DMS53 treated with DMSO at 0.1 percent for 48 hours (cell line): ENCODE measurements at regions not wholly inside any gene's neighbourhood (a gene's known extent, or its start where the extent isn't known, plus 50 kb on each side); places are given as distances from the start of the nearest gene placed in this dataset.
"Not testable (repeated sequence)": the region's sequence is repeated elsewhere in the genome, so short reads cannot be mapped to it uniquely, and the experiment has no call there.

Experiments used
- DNase-seq: peaks from one replicate; lab custom pipeline; 2025; ENCODE audit not compliant: unreplicated experiment; lab: John Stamatoyannopoulos, UW

DNA sequence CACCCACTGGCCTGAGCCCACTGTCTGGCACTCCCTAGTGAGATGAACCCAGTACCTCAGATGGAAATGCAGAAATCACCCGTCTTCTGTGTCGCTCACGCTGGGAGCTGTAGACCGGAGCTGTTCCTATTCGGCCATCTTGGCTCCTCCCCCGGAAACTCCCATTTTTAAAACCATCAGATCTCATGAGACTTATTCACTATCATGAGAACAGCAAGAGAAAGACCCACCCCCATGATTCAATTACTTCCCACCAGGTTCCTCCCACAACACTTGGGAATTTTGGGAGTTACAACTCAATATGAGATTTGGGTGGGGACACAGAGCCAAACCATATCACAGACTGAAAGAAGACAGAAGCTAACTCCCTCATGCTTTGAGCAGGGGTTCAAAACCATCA lies 134.5 kb downstream of the SLC39A8 start:
- DNase-seq, result peak; percentile 23

DNA sequence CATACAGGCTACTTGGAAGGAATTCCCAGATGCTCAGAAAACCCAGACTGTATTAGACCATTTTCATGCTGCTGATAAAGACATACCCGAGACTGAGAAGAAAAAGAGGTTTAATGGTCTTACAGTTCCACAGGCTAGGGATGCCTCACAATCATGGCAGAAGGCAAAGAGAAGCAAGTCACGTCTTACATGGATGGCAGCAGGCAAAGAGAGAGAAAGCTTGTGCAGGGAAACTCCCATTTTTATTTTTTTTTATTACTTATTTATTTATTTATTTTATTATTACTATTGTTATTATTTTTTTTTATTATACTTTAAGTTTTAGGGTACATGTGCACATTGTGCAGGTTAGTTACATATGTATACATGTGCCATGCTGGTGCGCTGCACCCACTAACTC lies 140.6 kb downstream of the SLC39A8 start:
- DNase-seq, result not testable (repeated sequence)

DNA sequence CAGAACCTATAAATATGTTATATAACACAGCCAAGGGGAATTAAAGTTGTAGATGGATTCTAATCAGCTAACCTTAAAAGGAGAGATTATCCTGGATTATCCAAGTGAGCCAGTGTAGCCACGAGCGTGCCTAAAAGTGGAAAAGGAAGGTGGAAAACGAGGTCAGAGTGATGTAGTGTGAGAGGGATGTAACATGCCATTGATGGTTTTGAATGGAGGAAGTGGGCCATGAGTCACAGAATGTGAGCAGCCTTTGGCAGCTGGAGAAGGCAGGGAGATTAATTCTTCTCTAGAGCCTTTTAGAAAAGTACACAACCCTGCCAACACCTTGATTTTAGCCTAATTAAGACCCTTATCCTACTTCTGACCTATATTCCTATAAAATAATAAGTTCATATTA lies 149.1 kb downstream of the SLC39A8 start:
- peak; percentile 0 for DNase-seq

DNA sequence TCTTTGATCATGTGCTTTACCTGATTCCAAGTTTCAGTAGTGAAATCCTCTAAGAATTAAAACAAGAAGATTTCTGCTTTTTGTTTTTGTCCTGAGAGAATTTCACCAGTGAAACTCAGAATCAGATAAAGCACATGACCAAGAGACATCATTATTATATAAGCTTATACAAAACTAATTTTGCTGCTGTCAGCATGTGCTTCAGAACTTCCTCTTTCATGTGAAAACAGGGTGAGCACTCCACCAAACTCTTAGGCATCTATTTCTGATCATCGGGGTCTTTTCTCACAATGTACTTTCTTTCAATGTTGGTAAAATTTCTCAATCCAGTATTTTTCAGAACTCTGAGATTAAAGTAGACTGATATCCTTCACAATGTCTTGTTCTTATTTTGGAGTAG lies 152.1 kb downstream of the SLC39A8 start:
- no peak for DNase-seq

DNA sequence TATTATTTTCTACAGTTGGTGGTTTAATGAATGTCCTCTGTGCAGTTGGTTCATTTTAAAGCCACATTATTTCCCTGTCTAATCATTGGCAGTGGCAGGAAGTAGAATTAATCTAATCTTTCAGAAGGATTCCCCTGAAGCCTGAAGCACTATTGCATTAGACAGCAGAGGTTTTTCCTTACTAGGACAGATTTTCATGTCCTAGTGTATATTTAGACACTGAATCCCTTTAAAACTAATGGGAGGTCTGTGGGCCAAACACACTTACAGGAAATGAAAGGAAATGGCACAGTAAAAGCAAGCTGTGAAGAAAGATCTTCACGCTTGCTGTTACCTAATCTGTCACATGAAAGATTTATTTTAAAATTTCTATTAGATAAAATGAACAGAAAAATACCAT lies 165.2 kb downstream of the SLC39A8 start:
- no peak for DNase-seq

DNA sequence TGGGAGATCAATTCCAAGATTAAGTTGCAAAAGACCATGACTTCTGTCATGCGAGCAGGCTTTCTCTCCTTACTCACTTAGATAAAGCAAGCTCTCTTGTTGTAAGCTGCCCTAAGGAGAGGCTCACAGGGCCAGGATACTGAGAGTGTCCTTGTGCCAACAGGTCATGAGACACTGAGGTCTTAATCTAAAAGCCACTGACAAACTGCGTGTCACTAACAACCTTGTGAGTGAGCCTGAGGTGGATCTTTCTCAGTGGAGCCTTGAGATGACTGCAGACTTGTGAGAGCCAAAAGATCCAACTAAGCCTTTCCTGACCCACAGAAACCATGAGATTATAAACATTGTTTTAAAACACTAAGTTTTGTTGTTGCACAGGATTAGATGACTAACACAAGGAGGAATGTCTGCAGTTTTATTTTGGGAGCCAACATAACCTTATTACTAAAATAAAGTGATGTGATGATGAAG lies 170.5 kb downstream of the SLC39A8 start:
- DNase-seq, result no peak

DNA sequence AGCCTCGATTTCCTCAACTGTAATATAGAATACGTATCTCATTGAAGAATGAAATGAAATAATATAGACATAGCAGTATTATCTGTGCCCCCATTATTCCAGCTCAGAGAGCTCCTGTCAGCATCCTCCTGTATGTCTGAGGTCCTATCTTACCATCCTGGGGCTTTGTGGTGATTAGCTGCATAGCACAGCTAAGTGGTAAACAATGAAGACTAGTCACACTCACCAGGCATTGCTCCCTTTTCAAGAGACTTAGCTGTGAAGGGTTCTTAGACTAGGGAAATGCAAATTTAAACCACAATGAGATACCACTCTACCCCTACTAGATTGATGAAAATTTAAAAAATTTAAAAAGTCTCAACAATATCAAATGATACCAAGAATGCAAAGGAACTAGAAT lies 172.9 kb downstream of the SLC39A8 start:
- DNase-seq, result no peak

DNA sequence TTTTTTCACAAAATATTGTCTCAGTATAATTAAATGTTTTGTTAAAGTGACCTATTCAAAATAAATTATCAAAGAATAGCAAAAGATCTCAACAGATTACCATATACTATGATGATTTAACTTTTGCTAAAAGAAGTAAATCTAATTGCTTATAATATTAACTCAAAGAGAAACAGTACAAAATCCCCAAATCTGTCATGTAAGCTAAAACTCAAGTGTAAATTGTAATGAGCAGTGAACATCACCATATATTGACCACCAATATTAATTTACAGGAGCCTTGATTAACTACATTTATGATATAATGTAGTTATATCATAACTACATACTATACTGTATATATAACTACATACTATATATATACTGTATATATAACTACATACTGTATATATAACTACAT lies 174.4 kb downstream of the SLC39A8 start:
- no peak for DNase-seq

DNA sequence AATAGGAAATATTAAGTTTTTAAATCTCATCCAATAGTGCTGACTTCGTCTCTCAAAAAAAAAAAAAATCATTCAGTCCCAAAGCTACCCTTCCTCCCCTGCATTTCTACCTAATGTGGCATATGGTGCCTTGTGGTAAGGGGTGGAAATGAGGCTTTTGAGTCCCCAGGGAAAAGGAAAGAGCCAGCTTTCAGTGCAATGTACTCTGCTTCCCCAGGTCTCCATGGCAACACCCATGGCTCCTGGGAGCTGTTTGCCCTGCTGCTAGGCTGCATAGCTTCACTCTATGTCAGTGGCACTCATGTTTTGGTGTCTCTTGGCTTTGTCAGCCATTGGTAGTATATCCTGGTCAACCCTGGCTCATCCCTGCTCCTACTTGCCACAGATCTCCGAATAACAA lies 175.9 kb downstream of the SLC39A8 start:
- DNase-seq, result no peak

DNA sequence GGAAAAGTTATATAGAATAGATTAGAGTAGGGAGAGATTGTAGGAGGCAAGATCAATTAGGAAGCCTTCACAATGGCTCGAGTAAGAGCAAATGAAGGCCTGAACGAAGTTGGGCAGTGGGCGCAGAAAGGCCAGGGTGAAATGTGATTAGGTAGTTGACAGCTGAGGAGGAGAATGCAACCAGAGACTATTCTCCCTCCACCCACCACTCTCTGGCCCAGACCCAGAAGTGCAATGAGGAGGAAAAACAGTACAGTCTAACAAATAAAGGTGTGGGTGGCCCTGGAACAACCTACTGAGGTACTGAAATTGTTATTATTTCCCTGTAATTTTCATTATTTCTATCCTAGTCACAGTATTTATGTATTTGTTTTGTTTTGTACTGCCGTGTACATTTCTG lies 176.7 kb downstream of the SLC39A8 start:
- DNase-seq, result no peak

DNA sequence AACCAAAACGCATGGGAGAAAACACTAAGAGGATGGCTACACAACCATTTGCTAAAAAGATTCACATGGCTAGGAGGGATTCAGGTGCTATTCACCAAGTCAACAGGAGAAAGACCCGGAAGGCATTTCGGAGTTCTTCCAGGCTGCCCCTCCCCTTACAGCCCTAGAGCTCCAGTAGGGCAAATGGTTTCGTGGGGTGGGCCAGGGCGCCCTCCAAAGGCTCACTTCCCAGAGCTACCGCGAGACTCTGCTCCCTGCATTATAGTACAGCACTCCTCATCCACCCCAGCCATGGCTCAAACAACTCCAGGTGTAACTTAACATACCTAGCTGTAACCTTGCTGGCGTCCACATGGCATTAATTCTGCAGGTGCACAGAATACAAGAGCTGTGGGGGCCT lies 179.7 kb downstream of the SLC39A8 start:
- no peak for DNase-seq

DNA sequence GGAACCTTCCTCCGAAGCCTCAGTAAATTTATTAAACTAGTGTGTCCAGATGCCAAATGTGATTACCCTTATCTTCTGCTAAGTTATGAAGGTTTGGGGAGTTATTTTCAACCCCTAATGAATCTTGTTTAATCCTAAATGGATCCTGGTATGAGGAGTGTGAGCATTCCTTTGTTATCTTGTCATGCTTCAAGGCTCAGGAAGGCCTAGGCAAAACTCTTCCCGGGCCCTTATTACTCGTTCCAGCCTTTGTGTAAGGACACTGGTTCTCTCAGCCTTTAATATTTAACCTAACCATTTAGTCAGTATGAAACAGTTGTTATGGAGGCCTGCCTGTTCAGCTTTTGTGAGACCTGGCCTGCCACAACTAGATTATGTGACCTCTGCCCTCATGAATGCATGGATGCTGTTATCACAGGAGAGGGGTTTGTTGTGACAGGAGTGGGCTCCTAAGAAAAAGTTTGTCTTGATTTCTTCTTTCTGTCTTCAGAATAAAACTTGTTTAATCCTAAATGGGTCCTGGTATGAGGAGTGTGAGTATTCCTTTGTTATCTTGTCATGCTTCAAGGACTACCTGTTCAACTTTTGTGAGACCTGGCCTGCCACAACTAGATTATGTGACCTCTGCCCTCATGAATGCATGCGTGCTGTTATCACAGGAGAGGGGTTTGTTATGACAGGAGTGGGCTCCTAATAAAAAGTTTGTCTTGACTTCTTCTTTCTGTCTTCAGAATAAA lies 181.7 kb downstream of the SLC39A8 start:
- DNase-seq, result no peak

DNA sequence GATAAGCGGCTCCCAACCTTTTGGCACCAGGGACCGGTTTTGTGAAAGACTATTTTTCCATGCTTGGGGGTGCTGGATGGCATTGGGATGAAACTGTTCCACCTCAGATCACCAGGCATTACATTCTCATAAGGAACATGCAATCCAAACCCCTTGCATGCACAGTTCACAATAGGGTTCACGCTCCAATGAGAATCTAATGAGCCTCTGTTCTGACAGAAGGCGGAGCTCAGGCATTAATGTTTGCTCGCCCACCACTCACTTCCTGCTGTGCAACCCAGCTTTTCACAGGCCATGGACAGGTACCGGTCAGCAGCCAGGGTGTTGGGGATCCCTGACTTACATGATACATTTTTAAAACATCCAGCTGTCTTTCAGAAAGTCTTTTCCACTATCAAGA lies 187.3 kb downstream of the SLC39A8 start:
- DNase-seq, result peak; percentile 62

DNA sequence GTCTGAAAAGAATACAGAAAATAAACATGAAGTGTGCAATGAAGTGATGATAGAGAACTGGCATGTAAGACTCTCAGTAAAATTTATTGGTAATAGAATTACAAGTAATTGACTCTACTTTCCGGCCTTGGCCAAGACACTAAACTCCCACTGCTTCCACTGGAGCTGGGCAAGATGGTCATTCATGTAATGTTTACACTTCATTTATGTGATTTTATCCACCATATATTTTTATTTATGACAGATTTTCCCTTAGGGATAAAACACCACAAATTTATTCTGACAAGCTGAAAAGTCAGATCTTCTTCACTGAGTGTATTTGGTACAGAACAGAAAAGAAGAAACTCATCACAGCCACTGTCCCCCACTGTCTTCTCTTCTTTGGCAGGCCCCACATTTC lies 191.9 kb downstream of the SLC39A8 start:
- no peak for DNase-seq

DNA sequence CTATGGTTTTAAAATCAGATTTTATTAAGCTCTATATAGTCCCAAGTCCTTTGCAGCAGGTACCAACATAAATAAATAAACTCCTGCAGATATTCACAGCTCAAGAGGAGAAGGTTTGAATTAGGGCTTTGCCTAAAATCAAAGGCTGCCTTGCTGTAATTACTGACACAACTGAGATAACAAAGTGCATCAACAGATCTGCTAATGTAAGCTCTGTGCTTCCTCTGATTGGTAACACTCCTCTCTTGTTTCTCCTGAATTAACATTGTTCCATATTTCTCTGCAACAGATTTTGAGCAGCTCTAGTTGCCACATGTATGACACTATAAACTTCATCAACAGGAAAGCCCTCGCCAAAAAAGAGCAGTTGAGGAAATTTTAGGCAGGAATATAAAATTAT lies 193.6 kb downstream of the SLC39A8 start:
- DNase-seq, result no peak

DNA sequence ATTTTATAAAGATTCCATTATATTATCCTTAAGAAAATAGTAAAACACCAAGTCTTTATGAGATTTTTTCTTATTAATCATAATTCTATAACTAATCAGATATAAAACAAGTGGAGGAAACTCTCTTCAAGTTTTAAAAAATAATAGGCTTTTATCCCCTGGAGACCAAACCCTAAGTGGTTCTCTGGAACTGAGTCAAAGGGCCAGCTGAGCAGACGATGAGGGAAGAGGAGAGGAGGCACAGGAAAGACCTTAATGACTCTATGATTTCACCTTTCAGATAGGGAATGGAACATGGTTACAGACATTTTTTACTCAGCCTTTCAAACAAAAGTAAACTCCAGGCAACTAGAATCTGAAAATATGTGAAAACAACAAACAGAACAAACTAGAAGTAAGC lies 201.8 kb downstream of the SLC39A8 start:
- no peak for DNase-seq

DNA sequence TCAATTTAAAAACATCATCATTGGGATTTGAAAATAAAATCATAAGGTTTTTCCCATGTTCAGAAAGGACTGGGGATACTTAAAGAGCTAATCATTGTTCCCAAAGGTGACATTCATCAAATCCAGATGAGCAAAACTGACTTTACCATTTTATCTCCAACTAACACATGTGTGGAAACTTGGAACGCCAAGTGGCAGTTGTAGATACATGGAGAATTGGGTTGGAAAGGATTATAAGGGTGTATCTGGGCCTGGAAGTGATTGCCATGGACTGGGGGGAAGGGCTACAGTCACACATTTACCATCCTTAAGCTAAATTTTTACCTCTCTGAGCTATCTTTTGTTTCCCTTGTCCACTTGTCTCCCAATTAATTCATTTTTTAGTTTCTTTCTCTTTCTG lies 203.4 kb downstream of the SLC39A8 start:
- DNase-seq, result no peak

DNA sequence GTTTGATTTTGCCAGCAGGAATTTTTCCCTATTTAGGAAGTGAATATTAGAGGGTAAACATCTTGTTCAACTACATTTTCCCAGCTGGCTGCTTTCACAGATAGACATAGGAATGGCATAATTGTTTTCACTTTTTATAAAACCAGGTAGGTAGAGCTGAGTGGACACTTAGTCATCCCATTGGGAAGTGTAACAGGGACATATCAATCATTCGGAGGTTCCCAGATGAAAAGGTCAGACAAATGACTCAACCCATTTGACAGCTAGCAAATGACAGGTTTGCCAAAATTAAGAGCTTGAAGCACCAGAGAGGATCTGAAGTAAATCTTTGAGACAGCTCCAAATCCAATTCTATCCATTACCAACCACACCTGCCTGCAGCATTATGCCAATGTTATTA lies 205.3 kb downstream of the SLC39A8 start:
- no peak for DNase-seq

DNA sequence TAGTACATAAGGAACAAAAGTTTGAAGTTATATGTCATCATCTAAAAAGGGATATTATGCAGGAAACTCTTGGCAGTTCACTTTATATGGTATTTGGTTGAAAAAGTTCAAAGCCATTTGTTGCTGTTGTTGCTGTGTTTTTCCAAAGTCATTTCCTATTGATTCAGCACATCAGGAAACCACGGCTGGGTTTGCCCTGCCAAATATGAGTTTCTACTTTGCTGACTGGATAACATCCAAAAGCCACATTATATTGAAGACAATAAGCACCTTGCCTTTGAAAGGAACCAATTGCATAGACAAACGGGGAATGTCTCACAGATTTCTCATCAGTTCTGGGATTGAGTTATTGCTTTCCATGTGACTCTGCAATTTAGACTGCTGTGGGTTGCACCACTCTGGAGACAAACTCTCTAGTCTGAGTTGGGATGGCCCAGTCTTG lies 206.1 kb downstream of the SLC39A8 start:
- DNase-seq, result no peak

DNA sequence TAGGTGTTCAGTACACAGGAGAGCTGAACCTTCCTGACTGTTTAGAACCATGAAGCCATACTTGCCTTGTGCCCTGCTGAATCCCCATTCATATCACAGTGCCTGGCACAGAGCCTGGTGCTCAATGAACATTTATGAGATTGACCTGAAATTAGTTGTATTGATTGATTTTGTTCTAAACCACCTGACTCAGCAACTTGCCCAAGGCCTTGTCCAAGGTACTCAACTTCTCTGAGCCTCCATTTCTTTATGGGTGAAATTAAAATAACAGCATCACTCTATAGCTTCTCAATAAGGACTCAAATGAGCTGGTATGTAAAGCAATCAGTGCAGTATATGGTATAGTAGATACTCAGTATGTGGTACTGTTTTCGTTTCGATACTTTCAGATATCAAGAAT lies 208.1 kb downstream of the SLC39A8 start:
- no peak for DNase-seq

DNA sequence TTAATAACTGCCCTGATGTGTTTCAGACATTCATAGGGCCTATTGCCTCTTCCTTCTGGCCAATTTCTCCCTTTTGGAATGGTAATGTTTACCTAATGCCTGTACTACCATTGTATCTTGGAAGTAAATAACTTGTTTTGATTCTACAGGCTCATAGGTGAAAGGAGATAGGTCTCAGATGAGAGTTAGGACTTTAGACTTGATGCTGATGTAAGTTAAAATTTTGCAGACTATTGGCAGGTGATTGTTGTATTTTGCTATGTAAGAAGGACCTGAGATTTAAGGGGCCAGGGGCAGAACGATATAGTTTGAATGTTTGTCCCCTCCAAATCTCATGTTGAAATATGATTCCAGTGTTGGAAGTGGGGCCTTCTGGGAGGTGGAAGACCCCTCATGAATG lies 215.5 kb downstream of the SLC39A8 start:
- no peak for DNase-seq
